NCI-H1048 (cell line): ENCODE measurements at regions not wholly inside any gene's neighbourhood (a gene's known extent, or its start where the extent isn't known, plus 50 kb on each side); places are given as distances from the start of the nearest gene placed in this dataset.

ENCODE experiments used
- DNase-seq: peaks from one replicate; lab custom pipeline; 2025; lab: John Stamatoyannopoulos, UW

- DNase-seq, result no peak
Observed at GRCh38 chr1:56442290-56442877, 137.0 kb downstream of the PLPP3 start.

DNA sequence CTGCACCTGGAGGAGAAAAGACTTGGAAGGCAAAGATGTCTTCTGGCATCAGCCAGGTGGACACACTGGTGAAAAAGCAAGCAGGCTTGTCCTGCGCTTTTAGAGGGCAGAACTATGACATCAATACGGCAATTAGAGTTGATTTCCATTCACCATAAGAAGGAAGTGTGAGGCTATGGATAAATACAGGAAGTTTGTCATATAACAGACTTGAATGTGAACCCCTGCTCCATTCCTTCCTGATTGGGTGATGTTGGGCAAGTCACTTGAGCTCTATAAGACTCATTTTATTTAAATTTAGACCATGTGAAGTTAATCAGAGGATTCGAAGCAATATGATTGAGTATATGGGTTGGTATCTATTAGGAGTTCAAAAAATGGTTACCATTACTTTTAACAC is 137.8 kb downstream of the PLPP3 start:
- no peak for DNase-seq

- no peak for DNase-seq
Observed at GRCh38 chr1:56439610-56440264, 139.6 kb downstream of the PLPP3 start.

GRCh38 chr1:56438901-56439551 is 140.3 kb downstream of the PLPP3 start:
- no peak for DNase-seq

GRCh38 chr1:56437959-56438358 is 141.4 kb downstream of the PLPP3 start:
- no peak for DNase-seq

- DNase-seq, result no peak
Observed at GRCh38 chr1:56436912-56437417, 142.4 kb downstream of the PLPP3 start.

DNA sequence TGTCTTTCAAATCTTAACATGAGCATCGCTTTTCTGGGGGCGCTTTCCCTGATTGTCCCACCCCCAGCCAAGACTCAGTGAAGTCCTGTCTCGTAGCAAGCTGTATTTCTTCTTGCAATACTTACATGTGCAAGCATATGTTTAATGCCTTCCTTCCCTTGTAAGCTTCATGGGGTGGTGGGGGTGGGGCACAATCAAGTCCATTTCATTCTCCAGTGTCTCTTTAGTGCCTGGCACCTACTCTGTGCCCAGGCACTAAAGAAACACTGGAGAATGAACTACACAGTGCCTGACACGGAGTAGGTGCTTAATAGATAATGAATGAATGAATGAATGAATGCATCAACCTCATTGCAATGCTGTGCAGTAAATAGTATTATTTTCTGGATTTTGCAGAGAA is 143.1 kb downstream of the PLPP3 start:
- no peak for DNase-seq

DNA sequence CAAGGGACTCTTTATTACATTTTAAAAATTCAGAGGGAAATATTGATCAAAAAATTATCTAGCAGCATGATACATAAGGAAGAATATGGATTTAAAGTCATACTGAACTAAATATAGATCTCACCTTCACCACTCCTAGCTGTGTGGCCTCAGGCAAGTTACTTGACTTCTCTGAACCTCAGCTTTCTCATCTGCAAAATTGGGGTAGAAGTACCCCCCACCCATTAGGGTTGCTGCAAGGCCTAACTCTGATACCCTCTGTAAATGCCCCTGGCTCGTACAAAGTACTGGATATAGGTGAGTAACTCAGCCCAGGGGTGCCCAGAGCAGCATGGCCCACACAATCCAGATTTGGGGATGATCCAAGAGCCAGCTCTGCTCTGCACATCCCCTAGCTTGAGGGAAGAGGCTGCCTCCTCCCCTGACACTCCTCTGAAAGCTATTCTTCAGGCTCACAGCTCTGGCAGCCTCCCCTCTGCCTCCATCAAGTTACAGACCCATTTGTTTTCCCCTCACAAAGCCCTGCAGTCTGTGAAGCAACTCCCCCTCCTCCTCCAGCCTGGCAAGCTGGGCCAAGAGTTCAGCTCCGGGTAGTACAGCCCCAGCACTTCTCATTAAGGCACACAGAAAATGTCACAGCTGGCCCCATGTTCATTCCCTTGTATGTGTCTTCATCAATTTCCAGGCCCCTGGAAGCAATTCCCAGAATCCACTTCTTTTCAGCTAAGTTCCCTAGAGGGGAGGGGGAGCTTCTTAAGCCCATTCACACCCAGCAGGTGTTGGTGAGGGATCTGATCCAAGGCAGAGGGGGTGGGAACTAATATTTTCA is 143.7 kb downstream of the PLPP3 start:
- DNase-seq, result no peak

- DNase-seq, result no peak
Observed at GRCh38 chr1:56434740-56435139, 144.6 kb downstream of the PLPP3 start.

- no peak for DNase-seq
Observed at GRCh38 chr1:56434025-56434424, 145.3 kb downstream of the PLPP3 start.

DNA sequence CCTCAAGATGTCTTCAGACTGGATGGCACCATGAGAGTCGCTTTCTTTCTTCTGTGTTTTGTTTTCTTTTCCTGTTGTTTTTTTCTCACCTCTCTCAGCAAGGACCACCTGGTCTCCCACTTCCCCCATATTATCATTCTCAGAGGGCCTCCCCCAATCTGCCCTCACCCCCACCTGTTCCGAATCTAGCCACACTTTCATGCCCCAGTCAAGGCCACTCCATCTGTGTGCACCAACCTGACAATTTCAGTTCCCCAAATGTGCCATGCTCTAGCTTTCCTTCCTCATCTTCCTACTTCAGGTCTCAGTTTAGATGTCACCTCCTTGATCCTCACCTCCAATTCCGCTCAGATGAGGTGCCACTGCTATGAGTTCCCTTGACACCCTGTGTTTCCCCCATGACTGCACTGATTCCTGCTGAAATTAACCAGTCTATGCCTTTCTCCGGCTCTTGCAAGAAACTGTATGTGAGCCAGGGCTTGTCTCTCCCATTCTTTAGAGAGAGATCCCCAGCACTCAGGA is 146.2 kb downstream of the PLPP3 start:
- no peak for DNase-seq

GRCh38 chr1:56432166-56432971 is 147.0 kb downstream of the PLPP3 start:
- DNase-seq, result no peak

- DNase-seq, result no peak
Observed at GRCh38 chr1:56430141-56430839, 149.1 kb downstream of the PLPP3 start.

DNA sequence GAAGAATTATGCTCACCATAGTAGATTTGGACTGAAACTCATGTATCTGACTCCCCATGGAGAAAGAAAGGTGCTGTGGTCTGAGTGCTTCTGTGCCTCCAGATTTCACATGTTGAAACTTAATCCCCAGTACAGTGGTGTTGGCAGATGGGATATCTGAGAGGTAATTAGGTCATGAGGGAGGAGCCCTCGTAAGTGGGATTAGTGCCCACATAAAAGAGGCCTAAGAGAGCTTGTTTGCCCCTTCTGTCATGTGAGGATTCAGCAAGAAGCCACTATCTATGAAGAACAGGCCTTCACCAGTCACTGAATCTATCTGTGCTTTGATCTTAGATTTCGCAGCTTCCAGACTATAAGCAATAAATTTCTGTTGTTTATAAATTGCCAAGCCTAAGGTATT is 150.1 kb downstream of the PLPP3 start:
- no peak for DNase-seq

- no peak for DNase-seq
Observed at GRCh38 chr1:56426587-56427381, 152.6 kb downstream of the PLPP3 start.

- DNase-seq, result no peak
Observed at GRCh38 chr1:56425494-56426037, 153.8 kb downstream of the PLPP3 start.

GRCh38 chr1:56424744-56425493 is 154.4 kb downstream of the PLPP3 start:
- no peak for DNase-seq

DNA sequence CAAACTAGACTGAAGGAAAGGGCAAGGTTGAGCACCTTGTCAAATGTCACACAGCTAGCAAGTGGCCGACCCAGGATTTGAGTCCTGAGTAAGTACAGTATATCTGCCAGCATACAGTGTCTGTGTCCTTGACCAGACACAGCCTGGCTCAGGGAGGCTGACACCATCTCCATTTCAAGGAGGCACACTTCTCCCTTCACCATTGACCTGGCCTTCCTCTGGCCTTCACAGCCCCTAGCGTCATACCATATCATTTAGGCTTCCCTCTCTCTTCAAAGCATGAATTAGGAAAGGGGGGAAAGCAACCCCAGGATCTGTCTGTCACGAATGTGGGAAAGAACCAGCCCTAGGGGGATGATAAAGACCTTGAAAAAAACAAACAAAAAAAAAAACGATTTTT is 155.6 kb downstream of the PLPP3 start:
- no peak for DNase-seq

DNA sequence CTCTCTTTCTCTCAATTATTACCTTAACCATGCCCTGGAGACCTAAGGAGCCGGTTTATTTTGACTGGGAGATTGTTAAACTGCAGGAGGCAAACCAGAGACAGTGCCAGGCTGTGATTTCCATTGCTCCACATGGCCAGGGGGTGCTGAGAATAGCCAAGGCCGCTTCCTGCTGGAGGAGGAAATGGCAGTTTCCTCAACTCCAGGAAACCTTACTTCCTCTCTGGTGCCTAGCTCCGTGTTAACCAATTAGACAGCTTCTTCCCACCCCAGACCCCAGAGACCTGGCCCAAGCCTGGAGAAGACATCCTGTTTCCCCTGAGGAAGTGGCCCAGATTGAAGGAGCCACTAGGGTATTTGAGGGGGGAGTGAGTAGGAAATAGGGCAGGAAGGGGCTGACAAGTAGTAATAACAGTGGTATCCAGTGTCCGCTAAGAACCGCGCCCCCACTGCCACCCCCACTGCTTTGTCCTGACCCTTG is 161.2 kb downstream of the PLPP3 start:
- no peak for DNase-seq
